H1 (cell line): ENCODE measurements at regions not wholly inside any gene's neighbourhood (a gene's known extent, or its start where the extent isn't known, plus 50 kb on each side); places are given as distances from the start of the nearest gene placed in this dataset.

ENCODE experiments used
- CTCF ChIA-PET: fragments of 300-600 bp; sonication (Branson Sonifier 250); formaldehyde crosslinking; loops from one replicate; lab custom pipeline; 2021; ENCODE audit not compliant: partially characterized antibody; lab: Charles Lee
- POLR2A ChIA-PET: fragments of 300-600 bp; sonication (Branson Sonifier 250); formaldehyde crosslinking; loops from one replicate; lab custom pipeline; 2021; ENCODE audit warnings: inconsistent platforms; ENCODE audit not compliant: partially characterized antibody; lab: Charles Lee
- DNase-seq, 2 experiments: peaks; one replicate each; pipeline versions ENCODE4 v3.0.0 to v3.0.0-alpha.2; 2010 to 2022; ENCODE audit warnings: low spot score in 2 of 2, low read depth in 1 of 2, mixed read lengths in 1 of 2
- FAIRE-seq: peaks from 2 replicates; lab custom pipeline; 2011; peaks lifted over from hg19 to GRCh38; lab: Jason Lieb, UNC
- H2AFZ ChIP-seq: 2 replicates; pipeline ENCODE4 v1.8.1; 2012; ENCODE audit warnings: low read length, inconsistent platforms
- H2AK5ac ChIP-seq: 2 replicates; pipeline ENCODE4 v1.6.1; 2013; ENCODE audit warnings: low read depth, low read length
- H2BK120ac ChIP-seq: replicated peaks from 2 replicates; pipeline ENCODE3; 2013; ENCODE audit warnings: low read depth, low read length, inconsistent platforms
- H2BK12ac ChIP-seq: 2 replicates; pipeline ENCODE4 v1.6.1; 2013; ENCODE audit warnings: low read depth, low read length
- H2BK15ac ChIP-seq: 2 replicates; pipeline ENCODE4 v1.6.1; 2013; ENCODE audit warnings: low read length
- H2BK20ac ChIP-seq: 2 replicates; pipeline ENCODE4 v1.6.1; 2013; ENCODE audit warnings: low read length
- H2BK5ac ChIP-seq: 2 replicates; pipeline ENCODE4 v1.6.1; 2013; ENCODE audit warnings: low read depth, low read length
- H3K14ac ChIP-seq: 2 replicates; pipeline ENCODE4 v1.6.1; 2013; ENCODE audit warnings: inconsistent platforms; ENCODE audit not compliant: insufficient read length
- H3K18ac ChIP-seq: 2 replicates; pipeline ENCODE4 v1.6.1; 2013; ENCODE audit warnings: low read length; ENCODE audit errors: extremely low read depth
- H3K23ac ChIP-seq: 2 replicates; pipeline ENCODE4 v1.6.1; 2013; ENCODE audit warnings: inconsistent platforms; ENCODE audit not compliant: insufficient read length
- H3K23me2 ChIP-seq: 2 replicates; pipeline ENCODE4 v1.6.1; 2013; ENCODE audit warnings: low read depth, low read length
- H3K27ac ChIP-seq: 2 replicates; pipeline ENCODE4 v1.6.1; 2011; ENCODE audit warnings: low read depth, low read length, inconsistent platforms
- H3K27me3 ChIP-seq, 4 experiments: replicated peaks in 1 of 4; 1 replicate in 1 of 4; 2 replicates in 3 of 4; pipeline versions ENCODE4 v1.6.1 to v1.8.1; 2011 to 2013; ENCODE audit warnings: low read length in 3 of 4, mild to moderate bottlenecking in 3 of 4, inconsistent platforms in 2 of 4, mixed read lengths in 2 of 4, moderate library complexity in 1 of 4; ENCODE audit not compliant: control insufficient read depth in 3 of 4, insufficient read depth in 3 of 4; ENCODE audit errors: extremely low read depth in 1 of 4
- H3K36me3 ChIP-seq, 4 experiments: 2 replicates each; pipeline versions ENCODE4 v1.6.1 to v1.8.1; 2011 to 2013; ENCODE audit warnings: mild to moderate bottlenecking in 4 of 4, low read length in 3 of 4, moderate library complexity in 2 of 4, control low read depth in 1 of 4, inconsistent platforms in 1 of 4; ENCODE audit not compliant: insufficient read depth in 4 of 4, control insufficient read depth in 2 of 4
- H3K4ac ChIP-seq: replicated peaks from 2 replicates; pipeline ENCODE3; 2013; ENCODE audit warnings: low read length, low read depth, mixed read lengths, inconsistent platforms; ENCODE audit not compliant: insufficient read length
- H3K4me1 ChIP-seq, 4 experiments: replicated peaks in 1 of 4; 1 replicate in 1 of 4; 2 replicates in 3 of 4; pipeline versions ENCODE4 v1.6.1 to v1.8.1; 2011 to 2013; ENCODE audit warnings: low read length in 3 of 4, inconsistent platforms in 2 of 4, mixed read lengths in 1 of 4; ENCODE audit not compliant: insufficient read depth in 4 of 4, control insufficient read depth in 3 of 4
- H3K4me2 ChIP-seq, 2 experiments: 2 replicates each; pipeline versions ENCODE4 v1.6.1 to v1.8.1; 2011 to 2013; ENCODE audit warnings: low read depth in 2 of 2, low read length in 2 of 2, control low read depth in 1 of 2, inconsistent platforms in 1 of 2, mild to moderate bottlenecking in 1 of 2; ENCODE audit not compliant: insufficient read depth in 1 of 2
- H3K4me3 ChIP-seq, 4 experiments: fragments of 200-600, 300-600 bp in 1 of 4; sonication (generic), shearing (Covaris generic), sonication (Bioruptor Twin) in 1 of 4; 2 replicates each; pipeline versions ENCODE4 v1.5.1 to v1.8.1; 2011 to 2016; ENCODE audit warnings: low read length in 4 of 4, low read depth in 3 of 4, control low read depth in 2 of 4, inconsistent platforms in 2 of 4, mild to moderate bottlenecking in 2 of 4, mixed read lengths in 1 of 4, moderate library complexity in 1 of 4; ENCODE audit not compliant: insufficient read depth in 2 of 4; ENCODE audit errors: extremely low read depth in 1 of 4
- H3K56ac ChIP-seq: replicated peaks from 2 replicates; pipeline ENCODE3; 2013; ENCODE audit warnings: low read depth, mild to moderate bottlenecking, mixed read lengths, low read length, inconsistent platforms; ENCODE audit not compliant: insufficient read length
- H3K79me1 ChIP-seq: 2 replicates; pipeline ENCODE4 v1.6.1; 2013; ENCODE audit warnings: low read depth, low read length, control low read depth
- H3K79me2 ChIP-seq, 2 experiments: 2 replicates each; pipeline versions ENCODE4 v1.6.1 to v1.8.1; 2012 to 2013; ENCODE audit warnings: low read length in 2 of 2, mild to moderate bottlenecking in 2 of 2, inconsistent platforms in 1 of 2; ENCODE audit not compliant: insufficient read depth in 2 of 2, control insufficient read depth in 1 of 2
- H3K9ac ChIP-seq, 4 experiments: replicated peaks in 1 of 4; 1 replicate in 1 of 4; 2 replicates in 3 of 4; pipeline versions ENCODE4 v1.6.1 to v1.8.1; 2011 to 2013; ENCODE audit warnings: low read depth in 3 of 4, low read length in 3 of 4, control low read depth in 2 of 4, mild to moderate bottlenecking in 2 of 4, moderate library complexity in 2 of 4, inconsistent platforms in 1 of 4; ENCODE audit errors: extremely low read depth in 1 of 4
- H3K9me3 ChIP-seq, 2 experiments: 2 replicates each; pipeline versions ENCODE4 v1.6.1 to v1.8.1; 2012 to 2013; ENCODE audit warnings: mild to moderate bottlenecking in 2 of 2, moderate library complexity in 2 of 2, control low read depth in 1 of 2, inconsistent platforms in 1 of 2, low read depth in 1 of 2, low read length in 1 of 2, mixed read lengths in 1 of 2; ENCODE audit not compliant: insufficient read depth in 2 of 2
- H4K20me1 ChIP-seq, 2 experiments: replicated peaks in 1 of 2; 2 replicates each; pipeline versions ENCODE3 to v1.8.1; 2011 to 2013; ENCODE audit warnings: inconsistent platforms in 2 of 2, low read length in 2 of 2, mild to moderate bottlenecking in 1 of 2; ENCODE audit not compliant: insufficient read depth in 2 of 2, control insufficient read depth in 1 of 2
- H4K5ac ChIP-seq: 2 replicates; pipeline ENCODE4 v1.6.1; 2013; ENCODE audit warnings: low read length, low read depth, mixed read lengths, inconsistent platforms; ENCODE audit not compliant: insufficient read length
- H4K8ac ChIP-seq: 2 replicates; pipeline ENCODE4 v1.8.0; 2013; ENCODE audit warnings: mild to moderate bottlenecking, moderate library complexity, low read length, inconsistent platforms; ENCODE audit not compliant: insufficient read depth; ENCODE audit errors: extremely low read depth
- H4K91ac ChIP-seq: replicated peaks from 2 replicates; pipeline ENCODE3; 2013; ENCODE audit warnings: low read length, mixed read lengths, inconsistent platforms; ENCODE audit not compliant: insufficient read length
- ASH2L ChIP-seq: fragments of 200-600, 300-600 bp; sonication (generic); IDR thresholded peaks from one replicate; pipeline ENCODE4 v1.7.1; 2017; ENCODE audit warnings: low read length
- BACH1 ChIP-seq: IDR thresholded peaks from 2 replicates; pipeline ENCODE4 v1.6.1; 2012; ENCODE audit warnings: low read length, improper control_type of control experiment
- BRCA1 ChIP-seq: IDR thresholded peaks from 2 replicates; pipeline ENCODE4 v1.6.1; 2012; ENCODE audit warnings: low read depth, low read length, improper control_type of control experiment
- EZH2 ChIP-seq: fragments of 200-600 bp; sonication (generic); IDR thresholded peaks from 2 replicates; pipeline ENCODE4 v1.7.1; 2012; ENCODE audit warnings: low read depth, mild to moderate bottlenecking, moderate library complexity, low read length, inconsistent platforms; ENCODE audit not compliant: severe bottlenecking
- HDAC2 ChIP-seq, 2 experiments: fragments of 300-600 bp in 1 of 2; sonication (generic) in 1 of 2; IDR thresholded peaks; 2 replicates each; pipeline ENCODE4 v1.6.1; 2011 to 2012; ENCODE audit warnings: low read depth in 2 of 2, low read length in 2 of 2, mild to moderate bottlenecking in 2 of 2, moderate library complexity in 2 of 2, borderline replicate concordance in 1 of 2, inconsistent platforms in 1 of 2
- JUN ChIP-seq: IDR thresholded peaks from 2 replicates; pipeline ENCODE4 v1.6.1; 2011; ENCODE audit warnings: low read depth, mild to moderate bottlenecking, improper control_type of control experiment, low read length
- MAFK ChIP-seq: IDR thresholded peaks from 2 replicates; pipeline ENCODE4 v1.6.1; 2012; ENCODE audit warnings: low read depth, mild to moderate bottlenecking, improper control_type of control experiment, low read length
- PHF8 ChIP-seq: fragments of 200-600 bp; sonication (generic); conservative IDR thresholded peaks from 2 replicates; pipeline ENCODE4 v1.7.1; 2012; ENCODE audit warnings: low read depth, mild to moderate bottlenecking, inconsistent platforms, low read length, moderate library complexity
- RBBP5 ChIP-seq: IDR thresholded peaks from 2 replicates; pipeline ENCODE4 v1.7.1; 2012; ENCODE audit warnings: low read depth, mild to moderate bottlenecking, inconsistent platforms, low read length, moderate library complexity, borderline replicate concordance
- RXRA ChIP-seq: IDR thresholded peaks from 2 replicates; pipeline ENCODE4 v1.6.1; 2011; ENCODE audit warnings: low read depth, mild to moderate bottlenecking, low read length, moderate library complexity; ENCODE audit not compliant: insufficient read depth
- SIN3A ChIP-seq, 2 experiments: IDR thresholded peaks in 1 of 2; conservative IDR thresholded peaks in 1 of 2; 2 replicates each; pipeline ENCODE4 v1.6.1; 2011 to 2012; ENCODE audit warnings: low read length in 2 of 2, improper control_type of control experiment in 1 of 2, low read depth in 1 of 2, mild to moderate bottlenecking in 1 of 2
- SIRT6 ChIP-seq: IDR thresholded peaks from one replicate; pipeline ENCODE4 v1.7.1; 2012; ENCODE audit warnings: low read length, inconsistent platforms
- SP1 ChIP-seq: IDR thresholded peaks from 2 replicates; pipeline ENCODE4 v1.6.1; 2011; ENCODE audit warnings: low read depth, low read length
- SRF ChIP-seq: IDR thresholded peaks from 2 replicates; pipeline ENCODE4 v1.6.1; 2011; ENCODE audit warnings: mild to moderate bottlenecking, low read depth, low read length, moderate library complexity
- TBP ChIP-seq: IDR thresholded peaks from 2 replicates; pipeline ENCODE4 v1.6.1; 2011; ENCODE audit warnings: low read depth, low read length, improper control_type of control experiment
- ZNF274 ChIP-seq: IDR thresholded peaks from 2 replicates; pipeline ENCODE4 v1.7.0; 2012; ENCODE audit warnings: low read length, borderline replicate concordance; ENCODE audit errors: extremely low read depth
- WGBS, 2 experiments: shearing (Covaris generic) in 1 of 2; methylation state at CpG; one replicate each; pipeline versions ENCODE4 v1.1.6 to v1.1.7; 2013 to 2015; ENCODE audit warnings: low lambda C conversion rate in 2 of 2, mixed read lengths in 2 of 2, inconsistent platforms in 1 of 2, low coverage in 1 of 2, missing lambda C conversion rate in 1 of 2; ENCODE audit not compliant: insufficient replicate concordance in 2 of 2, insufficient coverage in 1 of 2, insufficient read length in 1 of 2; ENCODE audit errors: extremely low coverage in 1 of 2, missing lambda C conversion rate in 1 of 2; 5-methylcytosine and 5-hydroxymethylcytosine counted together

DNA sequence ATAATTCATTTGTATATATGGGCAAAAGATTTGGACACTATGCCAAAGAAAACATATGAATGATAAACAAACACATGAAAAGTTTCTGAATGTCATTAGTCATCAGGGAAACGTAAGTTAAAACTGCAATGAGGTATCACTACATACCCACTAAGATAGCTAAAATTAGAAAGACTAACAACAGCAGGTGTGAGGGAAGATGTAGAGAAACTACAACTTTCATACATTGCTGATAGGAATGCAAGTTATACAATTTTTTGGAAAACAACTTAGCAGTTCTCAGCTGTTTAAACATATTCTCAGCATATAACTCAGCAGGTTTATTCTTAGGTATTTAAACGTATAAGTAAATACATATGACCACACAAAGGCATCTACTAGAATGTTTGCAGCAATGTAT is 563.5 kb upstream of the KLHL29 start:
- H2BK15ac ChIP-seq = no peak overlapping the region
- H4K91ac ChIP-seq = no peak overlapping the region
- H3K56ac ChIP-seq = no peak overlapping the region
- H2BK120ac ChIP-seq = no peak overlapping the region
- H3K4me1 ChIP-seq = no peaks in the 10 kb centered on the region
- H3K9ac ChIP-seq = no peak overlapping the region
- WGBS, 2 experiments = 96% methylated on average over 2 of the region's 2 CpGs; no CpG with 5 or more reads in 1 of the 2 experiments
- no peak overlapping the region for H2AFZ ChIP-seq
- no peaks in the 10 kb centered on the region for H3K23me2 ChIP-seq
- no peak overlapping the region for H2BK5ac ChIP-seq
- no peak overlapping the region for H3K4me2 ChIP-seq
- ChIA-PET CTCF (no interaction called here), POLR2A (no interaction called here)
- TF ChIP-seq TBP (no peak), ASH2L (no peak), PHF8 (no peak), BRCA1 (no peak), BACH1 (no peak), HDAC2 (IDR thresholded peaks at IDR 0.05; ENCODE audit: borderline replicate concordance in 1 of 2, low read depth in 2 of 2, low read length in 2 of 2) (no peak), SIRT6 (no peak), SIN3A (conservative IDR thresholded peaks at IDR 0.05 in 1 of 2, IDR thresholded peaks at IDR 0.05 in 1 of 2; ENCODE audit: low read depth in 1 of 2, low read length in 2 of 2) (no peak), SRF (no peak), RBBP5 (no peak), RXRA (no peak), MAFK (no peak), ZNF274 (no peak), JUN (no peak), SP1 (no peak), EZH2 (no peak)
- DNase-seq (no peak), FAIRE-seq (no peak)
- no peak overlapping the region for H2AK5ac ChIP-seq
- no peak overlapping the region for H4K5ac ChIP-seq
- no peaks in the 10 kb centered on the region for H3K36me3 ChIP-seq
- H3K4me3 ChIP-seq = no peak overlapping the region
- no peaks in the 10 kb centered on the region for H4K20me1 ChIP-seq
- no peak overlapping the region for H2BK20ac ChIP-seq
- H3K9me3 ChIP-seq = no peaks in the 10 kb centered on the region
- no peaks in the 10 kb centered on the region for H3K79me1 ChIP-seq
- no peak overlapping the region for H3K4ac ChIP-seq
- H3K14ac ChIP-seq = no peak overlapping the region
- H2BK12ac ChIP-seq = no peak overlapping the region
- no peak overlapping the region for H3K27ac ChIP-seq
- no peak overlapping the region for H3K23ac ChIP-seq
- no peak overlapping the region for H4K8ac ChIP-seq
- no peaks in the 10 kb centered on the region for H3K79me2 ChIP-seq
- H3K27me3 ChIP-seq = no peaks in the 10 kb centered on the region
- H3K18ac ChIP-seq = no peak overlapping the region
